GDM1 (cell line): ENCODE measurements at regions not wholly inside any gene's neighbourhood (a gene's known extent, or its start where the extent isn't known, plus 50 kb on each side); places are given as distances from the start of the nearest gene placed in this dataset.
"Not testable (repeated sequence)": the region's sequence is repeated elsewhere in the genome, so short reads cannot be mapped to it uniquely, and the experiment has no call there.

Source experiments
- DNase-seq: peaks from one replicate; lab custom pipeline; 2025; lab: John Stamatoyannopoulos, UW

- no peak for DNase-seq
These were observed 137.9 kb upstream of the LSM14A start for GRCh38 chr19:34034318-34034846.

GRCh38 chr19:34041925-34042521 is 130.3 kb upstream of the LSM14A start:
- DNase-seq: peak; percentile 3

GRCh38 chr19:34044021-34044420 is 128.3 kb upstream of the LSM14A start:
- no peak for DNase-seq

- DNase-seq: no peak
These were observed 122.4 kb upstream of the LSM14A start for GRCh38 chr19:34049944-34050343.

- DNase-seq: not testable (repeated sequence)
These were observed 121.9 kb upstream of the LSM14A start for GRCh38 chr19:34050430-34050829.

GRCh38 chr19:34051255-34051654 is 121.0 kb upstream of the LSM14A start:
- DNase-seq: no peak

GRCh38 chr19:34057155-34057554 is 115.1 kb upstream of the LSM14A start:
- no peak for DNase-seq

- DNase-seq: no peak
These were observed 106.2 kb upstream of the LSM14A start for GRCh38 chr19:34066007-34066643.

- DNase-seq: no peak
These were observed 104.4 kb upstream of the LSM14A start for GRCh38 chr19:34067861-34068271.

- DNase-seq: no peak
These were observed 96.6 kb upstream of the LSM14A start for GRCh38 chr19:34075661-34076091.

GRCh38 chr19:34082289-34083077 is 89.8 kb upstream of the LSM14A start:
- DNase-seq: no peak

GRCh38 chr19:34084396-34085145 is 87.7 kb upstream of the LSM14A start:
- DNase-seq: no peak

GRCh38 chr19:34085336-34085735 is 87.0 kb upstream of the LSM14A start:
- DNase-seq: no peak

GRCh38 chr19:34088292-34088691 is 84.0 kb upstream of the LSM14A start:
- DNase-seq: no peak

- no peak for DNase-seq
These were observed 82.7 kb upstream of the LSM14A start for GRCh38 chr19:34089566-34089965.

- no peak for DNase-seq
These were observed 77.3 kb upstream of the LSM14A start for GRCh38 chr19:34094960-34095359.

- not testable (repeated sequence) for DNase-seq
These were observed 76.9 kb upstream of the LSM14A start for GRCh38 chr19:34095411-34095810.

- DNase-seq: no peak
These were observed 76.0 kb upstream of the LSM14A start for GRCh38 chr19:34096020-34096915.

- peak; percentile 15 for DNase-seq
These were observed 68.2 kb upstream of the LSM14A start for GRCh38 chr19:34104096-34104495.

- DNase-seq: no peak
These were observed 67.7 kb upstream of the LSM14A start for GRCh38 chr19:34104557-34104956.

GRCh38 chr19:34109596-34109995 is 62.7 kb upstream of the LSM14A start:
- DNase-seq: no peak
